AG08395 (cell line): ENCODE measurements at regions not wholly inside any gene's neighbourhood (a gene's known extent, or its start where the extent isn't known, plus 50 kb on each side); places are given as distances from the start of the nearest gene placed in this dataset.

Source experiments
- DNase-seq: peaks from one replicate; pipeline ENCODE4 v3.0.0; 2012; ENCODE audit warnings: mixed read lengths, low spot score

DNA sequence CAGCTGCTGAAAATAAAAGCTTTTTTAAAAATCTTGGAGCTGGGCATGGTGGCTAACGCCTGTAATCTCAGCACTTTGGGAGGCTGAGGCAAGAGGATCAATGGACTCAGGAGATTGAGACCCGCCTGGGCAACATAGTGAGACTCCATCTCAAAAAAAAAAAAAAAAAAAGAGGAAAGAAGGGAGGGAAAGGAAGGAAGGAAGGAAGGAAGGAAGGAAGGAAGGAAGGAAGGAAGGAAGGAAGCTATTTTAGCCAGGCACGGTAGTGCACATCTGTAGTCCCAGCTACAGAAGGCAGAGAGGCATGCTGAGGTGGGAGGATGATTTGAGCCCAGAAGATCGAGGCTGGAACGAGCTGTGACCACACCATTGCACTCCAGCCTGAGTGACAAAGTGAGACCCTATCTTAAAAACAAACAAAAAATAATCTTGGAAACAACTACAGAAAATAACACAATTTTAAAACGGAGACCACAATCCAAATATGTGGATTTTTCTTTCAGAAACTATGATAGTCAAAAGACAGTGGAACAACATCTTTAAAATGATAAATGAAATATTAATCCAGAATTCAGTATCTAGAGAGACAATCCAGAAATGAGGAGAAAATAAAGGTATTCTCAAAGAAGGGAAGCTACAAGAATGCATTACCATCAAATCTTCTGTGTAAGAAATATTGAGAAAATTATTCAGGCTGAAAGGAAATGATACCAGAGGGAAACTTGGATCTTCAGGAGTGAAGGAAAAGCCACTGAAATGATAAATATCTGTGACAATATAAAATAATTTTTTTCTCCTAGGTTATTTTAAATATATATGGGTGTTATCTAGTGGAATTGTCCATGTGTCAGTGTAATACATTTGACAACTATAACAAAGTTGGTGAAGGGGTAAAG lies 182.0 kb downstream of the GPX5 start:
- DNase-seq, result no peak

DNA sequence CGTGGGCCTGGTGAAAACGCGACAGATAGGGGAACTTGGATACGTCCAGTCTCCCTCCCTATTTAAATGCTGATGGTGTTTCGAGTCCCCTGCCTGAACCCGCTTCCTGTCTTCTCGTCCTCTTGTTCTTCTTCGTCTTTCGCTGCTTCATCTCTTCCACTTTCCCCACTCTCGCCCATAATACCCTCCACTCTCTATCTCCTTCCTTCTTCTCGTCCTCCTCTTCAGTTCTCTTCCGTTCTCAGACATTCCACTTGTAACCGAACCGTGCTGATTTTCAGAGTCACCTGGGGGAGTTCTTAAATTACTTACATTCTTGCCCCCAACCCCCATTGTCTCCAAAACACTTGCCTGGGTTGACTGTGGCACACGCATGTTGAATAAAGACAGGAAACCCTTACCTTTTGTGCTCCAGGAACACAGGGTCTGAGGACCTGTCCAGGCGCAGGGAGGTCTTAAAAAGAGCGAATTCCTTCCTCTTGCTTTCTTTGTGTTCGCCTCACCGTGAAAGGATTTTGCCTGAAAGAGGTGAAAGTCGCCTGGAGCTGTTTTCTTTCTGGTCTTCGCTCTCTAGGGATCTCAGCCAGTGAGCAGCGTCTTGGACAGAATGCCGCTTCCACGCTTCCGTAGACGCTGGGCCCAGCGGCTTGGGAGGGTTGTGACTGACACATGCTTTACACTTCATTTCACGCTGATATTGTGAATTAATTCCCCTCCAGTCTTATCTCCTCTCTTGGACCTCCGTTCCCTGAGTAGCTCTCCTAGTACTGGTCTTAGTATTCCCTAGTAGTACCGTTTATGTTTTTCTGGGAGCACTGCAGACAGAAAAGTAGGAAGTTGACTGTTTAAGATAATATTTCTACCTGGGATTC lies 184.0 kb downstream of the GPX5 start:
- no peak for DNase-seq

DNA sequence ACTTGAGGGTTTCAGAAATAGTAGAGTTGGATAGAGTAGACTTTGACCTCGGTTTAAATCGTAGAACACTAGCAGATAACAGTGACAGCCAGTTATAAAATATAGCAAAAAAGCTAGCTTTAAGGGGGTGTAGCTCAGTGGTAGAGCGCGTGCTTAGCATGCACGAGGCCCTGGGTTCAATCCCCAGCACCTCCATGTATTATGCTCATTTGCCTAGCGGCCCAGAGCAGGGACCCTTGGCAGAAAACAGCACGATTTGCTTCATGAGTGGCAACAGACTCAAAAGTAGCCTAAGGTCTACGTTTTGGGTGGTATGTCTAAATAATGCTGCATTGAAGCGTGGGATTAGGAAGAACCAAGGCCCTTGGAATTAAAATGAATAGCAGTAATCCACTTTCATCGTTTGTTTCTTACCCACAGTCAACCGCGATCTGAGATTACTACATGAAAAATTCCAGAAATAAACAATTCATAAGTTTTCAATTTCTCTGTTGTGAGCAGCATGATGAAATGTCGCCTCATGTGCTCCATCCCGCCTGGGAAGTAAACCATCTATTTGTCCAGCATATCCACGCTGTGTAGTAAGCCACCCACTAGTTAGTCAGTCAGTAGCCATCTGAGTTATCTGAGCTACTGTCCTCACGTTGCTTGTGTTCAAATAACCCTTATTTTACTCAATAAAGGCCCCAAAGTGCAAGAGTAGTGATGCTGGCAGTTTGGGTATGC lies 184.9 kb downstream of the GPX5 start:
- no peak for DNase-seq

DNA sequence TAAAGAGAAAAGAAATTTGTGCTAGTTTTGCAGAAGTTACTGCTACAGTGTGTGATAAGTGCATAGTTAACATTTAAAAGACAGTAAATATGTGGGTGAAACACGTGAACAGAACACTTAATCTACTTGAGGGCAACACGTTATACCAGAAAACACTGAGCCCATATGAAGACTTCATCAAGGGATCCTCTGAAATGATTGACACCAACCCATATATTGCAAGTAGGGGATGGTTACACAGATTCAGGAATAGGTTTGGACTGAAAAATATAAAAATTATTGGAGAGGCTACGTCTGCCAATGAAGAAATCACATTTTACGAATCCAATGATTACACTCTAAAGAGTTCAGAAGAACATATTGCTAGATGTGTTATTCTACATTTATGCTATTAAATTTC lies 185.6 kb downstream of the GPX5 start:
- no peak for DNase-seq

DNA sequence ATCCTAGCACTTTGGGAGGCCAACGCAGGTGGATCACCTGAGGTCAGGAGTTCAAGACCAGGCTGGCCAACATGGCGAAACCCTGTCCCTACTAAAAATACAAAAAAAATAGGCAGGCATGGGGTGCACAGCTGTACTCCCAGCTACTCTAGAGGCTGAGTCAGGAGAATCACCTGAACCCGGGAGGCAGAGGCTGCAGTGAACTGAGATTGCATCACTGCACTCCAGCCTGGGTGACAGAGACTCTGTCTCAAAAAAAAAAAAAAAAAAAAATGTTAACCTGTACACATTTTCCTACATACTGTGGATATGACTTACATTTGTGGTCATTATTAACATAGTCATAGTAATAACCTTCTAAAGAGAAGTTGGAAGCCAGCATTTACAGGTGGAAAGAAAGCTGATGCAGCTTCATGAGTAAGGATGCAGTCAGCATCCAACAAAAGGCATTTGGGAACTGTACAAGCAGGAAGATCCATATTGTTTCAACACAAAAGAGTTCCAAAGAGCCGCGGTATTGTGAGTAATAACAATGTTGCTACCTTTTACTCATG lies 186.2 kb downstream of the GPX5 start:
- no peak for DNase-seq

DNA sequence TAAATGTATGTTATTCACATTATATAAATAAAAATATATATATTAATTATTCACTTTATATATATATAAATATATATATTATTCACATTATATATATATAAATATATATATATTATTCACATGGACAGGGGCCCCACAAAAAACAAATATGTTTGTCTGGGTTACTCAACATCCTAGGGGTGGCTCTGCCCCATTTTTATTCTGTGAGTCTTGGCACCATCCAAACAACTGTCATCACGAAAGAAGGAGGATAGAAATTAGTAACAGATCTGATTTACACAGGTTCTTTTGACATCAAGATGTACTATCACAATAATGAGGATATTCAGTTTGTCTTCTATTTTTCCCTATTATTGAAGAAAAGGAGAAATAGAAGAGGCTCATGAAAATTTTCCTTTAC lies 187.3 kb downstream of the GPX5 start:
- no peak for DNase-seq

DNA sequence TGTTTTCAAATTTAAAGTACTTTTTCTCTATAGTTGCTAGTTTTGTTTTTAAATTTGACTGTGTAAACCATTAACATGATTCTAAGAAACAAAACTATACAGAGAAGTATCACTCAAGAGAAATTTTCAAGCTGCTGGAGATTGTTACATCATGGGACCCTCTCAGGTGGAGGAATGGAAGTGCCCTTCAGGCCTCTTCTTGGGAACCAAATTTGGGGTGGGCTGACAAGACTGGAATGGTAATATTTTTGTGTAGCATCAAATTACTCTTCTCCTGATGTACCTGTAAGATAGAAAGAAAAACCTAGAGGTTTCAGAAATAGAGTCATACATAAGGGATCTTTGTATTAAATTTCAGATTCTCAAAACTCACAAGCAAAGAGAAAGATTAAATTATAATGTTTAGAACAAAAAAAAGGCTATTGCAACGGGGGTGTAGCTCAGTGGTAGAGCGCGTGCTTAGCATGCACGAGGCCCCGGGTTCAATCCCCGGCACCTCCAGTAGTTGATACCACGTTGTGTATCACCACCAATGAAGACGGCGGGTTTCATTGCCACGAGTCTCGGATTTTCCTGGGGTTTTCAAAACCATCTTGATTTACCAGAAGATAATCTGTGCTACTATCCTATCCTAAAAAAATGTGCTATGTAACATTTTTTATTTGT lies 193.7 kb downstream of the GPX5 start:
- no peak for DNase-seq

DNA sequence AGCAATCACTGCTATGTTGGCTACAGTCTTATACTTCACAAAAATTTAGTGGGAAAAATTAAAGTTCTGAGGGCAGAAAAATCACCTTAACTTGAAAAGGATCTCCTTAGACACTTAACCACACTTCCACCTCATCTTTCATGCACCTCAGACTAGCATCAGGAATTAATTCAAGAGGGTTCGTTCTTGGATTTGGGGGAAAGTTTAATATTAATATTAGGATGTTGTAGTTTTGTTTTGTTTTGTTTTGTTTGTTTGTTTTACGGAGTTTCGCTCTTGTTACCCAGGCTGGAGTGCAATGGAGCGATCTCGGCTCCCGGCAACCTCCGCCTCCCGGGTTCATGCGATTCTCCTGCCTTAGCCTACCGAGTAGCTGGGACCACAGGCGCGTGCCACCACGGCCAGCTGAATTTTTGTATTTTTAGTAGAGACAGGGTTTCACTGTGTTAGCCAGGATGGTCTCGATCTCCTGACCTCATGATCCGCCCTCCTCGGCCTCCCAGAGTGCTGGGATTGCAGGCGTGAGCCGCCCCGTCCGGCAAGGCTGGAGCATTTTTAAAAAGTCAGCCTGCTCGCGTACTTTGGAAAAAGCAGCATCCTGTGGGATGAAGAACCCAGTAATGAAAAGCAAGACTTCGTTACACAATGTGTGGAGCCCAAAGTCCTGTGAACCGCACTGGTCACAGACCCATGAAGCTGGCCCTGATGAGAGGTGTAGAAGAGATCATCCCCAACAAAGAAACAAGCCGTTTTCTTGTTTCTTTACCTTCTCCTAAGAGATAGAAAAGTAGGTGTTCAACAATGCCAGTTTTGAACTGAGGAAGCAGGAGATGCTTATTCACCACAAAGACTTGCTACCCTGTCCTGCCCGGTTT lies 194.9 kb downstream of the GPX5 start:
- DNase-seq, result no peak

DNA sequence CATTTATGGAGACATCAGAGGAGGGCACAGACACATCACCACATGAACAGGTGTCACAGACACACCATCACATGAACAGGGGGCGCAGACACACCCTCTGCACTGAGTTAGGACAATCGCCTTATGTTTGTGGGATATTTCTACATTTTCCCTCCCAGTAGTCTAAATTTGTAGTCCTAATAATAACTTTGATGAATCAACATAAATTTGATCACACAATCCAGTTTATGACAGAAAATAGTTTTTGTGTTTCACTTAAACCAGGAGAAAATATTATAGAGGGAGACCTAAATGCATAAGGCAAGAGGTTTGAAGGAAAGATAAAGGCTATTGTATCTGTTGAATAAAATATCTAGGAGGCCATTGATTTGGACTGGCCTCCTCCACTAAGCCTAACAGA lies 195.7 kb downstream of the GPX5 start:
- no peak for DNase-seq

DNA sequence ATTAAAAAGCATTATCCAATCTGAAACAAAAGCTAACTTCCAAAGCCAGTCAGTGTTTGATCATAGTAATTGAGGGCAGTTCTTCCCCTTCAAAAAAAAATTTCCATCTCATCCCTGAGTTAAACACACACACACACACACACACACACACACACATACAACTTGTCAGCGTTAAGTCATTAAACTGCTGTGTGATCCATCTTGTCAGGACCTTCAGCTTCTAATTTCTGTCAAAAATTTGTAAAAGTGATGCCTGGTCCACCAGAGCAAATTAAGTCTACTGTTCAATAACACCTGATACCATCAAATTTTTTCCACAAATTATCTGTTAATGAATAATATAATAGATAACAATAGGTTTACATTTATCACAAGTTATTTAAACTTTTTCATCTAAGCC lies 198.7 kb downstream of the GPX5 start:
- no peak for DNase-seq

DNA sequence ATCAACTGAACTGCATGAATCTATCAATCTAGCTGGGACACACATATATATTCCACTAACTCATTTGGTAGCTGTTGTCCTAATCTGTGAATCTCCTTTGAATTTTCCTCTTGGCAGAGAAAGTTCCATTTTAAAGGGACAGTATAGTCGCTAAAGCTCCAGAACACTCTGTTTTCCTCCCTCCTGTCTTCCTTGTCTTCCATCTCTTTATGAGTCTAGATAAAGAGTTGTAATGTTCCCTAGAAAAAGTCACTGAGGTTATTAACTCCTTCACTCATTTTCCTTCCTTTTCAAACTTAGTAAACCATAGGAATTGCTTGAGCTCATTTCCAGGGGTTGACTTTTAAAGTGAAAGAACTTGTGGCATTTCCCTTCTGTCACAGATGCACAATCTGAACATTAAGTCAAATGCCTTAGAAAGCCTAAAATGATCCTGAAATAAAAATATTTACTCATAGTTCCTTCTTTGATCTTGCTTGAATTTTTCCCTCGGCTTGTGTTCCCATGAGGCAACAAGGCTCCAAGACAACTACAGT lies 198.4 kb downstream of the TRIM27 start:
- no peak for DNase-seq

DNA sequence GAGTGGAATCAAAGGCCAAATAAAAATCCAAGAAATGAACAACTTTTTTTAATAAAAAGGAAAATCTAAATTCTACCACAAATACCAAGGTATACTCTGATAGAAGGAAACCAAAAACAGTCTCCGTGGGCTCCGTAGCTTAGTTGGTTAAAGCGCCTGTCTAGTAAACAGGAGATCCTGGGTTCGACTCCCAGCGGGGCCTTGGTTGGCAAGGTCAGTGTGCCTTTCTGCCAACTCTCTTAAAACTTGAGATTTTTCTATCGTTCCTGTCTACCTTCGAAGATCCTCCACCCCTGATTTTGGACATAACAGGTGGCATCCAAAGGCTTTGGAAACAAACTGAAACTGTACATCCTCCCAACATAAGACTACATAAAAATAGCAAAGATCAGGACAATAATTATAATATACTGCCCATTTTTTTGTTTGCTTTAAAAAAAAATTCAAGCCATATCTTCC lies 197.9 kb downstream of the TRIM27 start:
- DNase-seq, result no peak

DNA sequence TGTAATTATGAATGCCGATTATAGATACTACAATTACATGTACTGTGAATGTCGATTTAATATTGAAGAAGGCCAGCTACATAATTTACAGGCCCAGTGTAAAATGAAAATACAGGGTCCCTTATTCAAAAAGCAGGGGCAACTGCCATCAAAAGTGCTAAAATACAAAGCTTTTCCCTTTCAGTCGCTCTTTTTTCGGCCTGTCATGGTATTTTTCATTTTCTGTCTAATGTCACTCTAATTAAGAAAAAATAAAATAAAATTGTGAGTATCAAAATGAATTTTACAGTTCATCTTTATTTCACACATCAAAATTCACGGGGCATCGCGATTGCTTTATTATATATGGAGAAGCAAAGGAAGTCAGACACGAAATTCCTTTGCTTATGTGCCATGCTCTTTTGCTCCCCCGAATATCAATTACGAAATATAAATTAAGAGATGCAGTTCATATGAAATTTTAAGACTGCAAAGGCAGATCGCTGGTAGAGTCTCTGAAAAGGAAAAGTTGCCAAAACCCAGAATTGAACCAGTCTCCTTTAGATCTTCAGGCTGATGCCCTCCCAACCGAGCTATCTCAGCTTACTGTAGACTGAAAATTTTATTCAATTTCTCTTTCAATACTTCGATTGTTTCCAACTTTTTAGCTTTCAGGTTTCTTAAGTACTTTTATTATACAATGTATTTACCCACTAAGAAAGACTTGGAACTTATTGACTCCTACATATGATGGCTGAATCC lies 197.0 kb downstream of the TRIM27 start:
- no peak for DNase-seq

DNA sequence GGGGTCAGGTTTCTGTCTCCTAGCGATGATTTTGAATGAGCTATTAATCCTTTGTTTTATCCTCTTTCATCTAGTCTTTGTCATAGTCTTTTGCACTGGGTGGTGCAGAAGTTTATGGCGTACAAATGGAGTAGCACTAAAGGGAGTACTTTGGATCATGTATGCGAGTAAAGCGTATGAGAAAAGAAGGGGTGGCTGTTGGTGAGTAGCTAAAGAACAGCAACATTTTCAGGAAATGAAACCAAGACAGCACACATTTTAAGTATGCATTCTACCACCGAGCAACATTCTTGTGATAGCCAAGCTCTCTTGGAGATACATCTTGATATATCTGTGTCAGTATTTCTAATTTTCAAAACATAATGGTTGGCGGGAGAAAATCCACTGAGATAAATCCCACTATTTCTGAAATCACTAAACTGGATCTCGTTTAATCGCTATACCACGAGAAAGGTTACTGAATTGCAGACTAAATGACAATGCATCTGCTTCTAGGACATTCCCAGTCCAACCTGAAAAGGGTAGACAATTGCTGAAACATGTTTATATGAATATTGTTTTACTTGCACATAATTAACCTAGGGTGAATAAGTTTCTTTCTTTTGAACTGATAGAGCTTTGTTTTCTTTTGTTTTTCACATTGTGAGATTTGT lies 196.1 kb downstream of the TRIM27 start:
- no peak for DNase-seq

DNA sequence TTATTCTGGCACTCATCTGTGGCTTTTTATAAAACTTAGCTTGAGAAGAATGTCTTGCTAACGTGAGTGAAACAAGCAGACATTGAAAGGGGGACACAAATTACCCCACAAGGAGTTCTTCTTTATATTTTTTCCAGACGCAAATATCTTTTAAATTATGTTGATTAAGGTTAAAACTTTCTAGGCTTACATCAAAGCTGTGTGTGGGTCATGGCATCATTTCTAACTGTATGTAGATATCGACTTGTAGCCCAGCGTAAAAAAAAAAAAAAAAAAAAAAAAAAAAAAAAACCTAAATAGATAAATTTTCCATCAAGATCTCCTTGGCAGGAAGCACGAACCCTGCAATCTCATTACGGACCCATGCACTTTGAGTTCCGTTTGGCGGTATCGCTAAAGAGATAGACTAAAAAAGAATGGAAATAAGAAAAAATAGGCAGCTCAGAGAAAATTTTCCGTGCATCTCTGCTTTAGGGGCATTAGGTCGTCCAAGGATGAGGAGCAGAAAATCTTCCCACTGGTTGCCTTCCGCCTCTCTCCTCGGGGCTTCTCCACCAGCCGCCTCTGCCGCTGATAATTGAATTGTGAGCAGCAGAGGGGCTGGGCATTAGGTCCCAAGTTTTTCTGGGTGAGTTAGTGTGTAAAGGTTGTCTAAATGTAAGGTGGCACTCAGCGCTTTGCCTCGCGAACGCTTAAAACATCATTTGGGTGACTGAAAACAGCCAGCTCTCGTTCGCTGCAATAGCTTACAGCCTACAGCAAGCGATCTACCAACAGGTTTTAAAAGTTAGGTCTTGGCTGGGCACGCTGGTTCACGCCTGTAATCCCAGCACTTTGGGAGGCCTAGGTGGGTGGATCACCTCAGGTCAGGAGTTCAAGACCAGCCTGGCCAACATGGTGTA lies 194.0 kb downstream of the TRIM27 start:
- DNase-seq, result no peak

DNA sequence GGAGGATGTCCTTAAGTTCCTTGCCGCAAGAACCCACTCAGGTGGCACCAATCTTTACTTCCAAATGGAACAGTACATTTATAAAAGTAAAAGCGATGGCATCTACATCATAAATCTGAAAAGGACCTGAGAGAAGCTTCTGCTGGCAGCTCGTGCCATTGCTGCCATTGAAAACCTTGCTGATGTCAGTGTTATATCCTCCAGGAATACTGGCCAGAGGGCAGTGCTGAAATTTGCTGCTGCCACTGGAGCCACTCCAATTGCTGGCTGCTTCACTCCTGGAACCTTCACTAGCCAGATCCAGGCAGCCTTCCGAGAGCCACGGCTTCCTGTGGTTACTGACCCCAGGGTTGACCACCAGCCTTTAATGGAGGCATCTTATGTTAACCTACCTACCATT lies 191.7 kb downstream of the TRIM27 start:
- DNase-seq, result no peak

DNA sequence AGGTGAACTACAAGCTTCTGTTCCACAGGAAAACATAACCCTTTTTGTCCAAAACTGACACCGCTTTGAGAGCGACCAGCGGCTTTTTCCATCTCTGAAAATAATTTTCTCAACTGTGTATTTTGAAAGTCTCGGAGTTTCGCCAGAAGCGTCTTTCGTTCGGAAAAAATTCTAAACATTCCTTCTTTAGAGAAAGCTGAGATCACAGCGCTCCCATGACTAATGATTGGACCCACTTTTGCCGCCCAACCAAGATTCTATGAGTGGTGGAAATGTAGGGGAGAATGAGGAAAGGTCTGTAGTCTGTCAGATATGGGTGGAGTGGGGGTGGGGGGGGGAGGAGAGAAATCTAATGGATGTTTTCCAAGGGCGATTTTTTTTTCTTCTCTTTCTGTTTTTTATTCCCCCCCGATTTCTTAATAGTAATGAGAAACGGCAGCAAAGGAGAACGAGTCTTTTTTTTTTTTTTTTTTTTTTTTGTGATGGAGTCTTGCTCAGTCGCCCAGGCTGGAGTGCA lies 189.3 kb downstream of the TRIM27 start:
- DNase-seq, result no peak

DNA sequence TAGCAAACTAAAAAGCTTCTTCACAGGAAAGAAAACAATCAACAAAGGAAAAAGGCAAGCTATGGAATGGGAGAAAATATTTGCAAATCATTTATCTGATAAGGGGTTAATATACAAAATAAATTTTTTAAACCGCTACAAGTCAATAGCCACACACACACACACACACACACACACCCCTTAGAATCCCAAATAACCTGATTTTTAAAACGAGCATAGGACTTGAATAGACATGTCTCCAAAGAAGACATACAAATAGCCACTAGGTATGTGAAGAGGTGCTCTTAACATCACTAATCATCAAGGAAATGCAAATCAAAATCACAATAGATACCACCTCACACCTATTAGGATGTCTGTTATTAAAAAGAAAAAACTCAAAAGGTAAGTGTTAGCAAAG lies 187.7 kb downstream of the TRIM27 start:
- no peak for DNase-seq
